ENCODE measurements at regions not wholly inside any gene's neighbourhood (a gene's known extent, or its start where the extent isn't known, plus 50 kb on each side); places are given as distances from the start of the nearest gene placed in this dataset.

GRCh38 chrX:39333451-39333850 lies 532.2 kb downstream of the MID1IP1 start:
- H3K27me3 ChIP-seq: no peaks in the 10 kb centered on the region

DNA sequence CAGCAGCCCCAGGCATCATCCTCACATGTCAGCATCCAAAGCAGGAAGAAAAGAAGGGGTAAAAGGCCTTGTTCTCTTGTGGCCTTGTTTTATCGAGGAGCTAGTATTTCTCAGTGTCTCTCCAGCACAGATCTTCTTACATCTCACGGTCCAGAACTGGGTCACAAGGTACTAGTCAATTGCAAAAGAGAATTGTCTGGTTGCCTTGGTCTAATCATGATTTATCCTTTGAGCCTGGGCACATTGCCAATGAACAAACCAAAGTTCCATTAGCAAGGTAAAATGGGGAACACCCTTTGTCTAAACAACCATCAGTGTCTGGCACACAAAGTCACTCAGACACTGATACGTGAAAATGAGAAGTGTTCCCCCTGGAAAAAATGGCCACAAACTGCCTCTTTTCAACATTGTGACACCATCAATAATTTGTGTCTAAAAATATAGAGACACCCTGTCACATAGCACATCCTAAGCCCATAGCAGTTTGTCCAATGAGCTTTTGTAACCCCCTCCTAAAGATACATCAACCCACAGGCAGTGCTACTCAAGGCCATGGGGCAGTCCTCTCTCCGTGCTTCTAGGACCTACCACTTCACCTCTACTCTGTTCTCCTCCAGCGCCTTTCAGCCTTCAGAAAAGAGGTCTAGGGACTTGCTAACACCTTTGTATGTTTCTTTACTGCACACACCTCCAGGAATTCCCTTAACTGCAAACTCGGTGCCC lies 534.4 kb downstream of the MID1IP1 start:
- WGBS, 2 donors: 57 to 68% methylated on average over 4 to 6 of the region's 6 CpGs
- peak overlapping the region in 2 of 4 donors; percentile 48 to 70 for H3K27ac ChIP-seq
- DNase-seq: no peak

More at GRCh38 chrX:39333451-39333850, 532.2 kb downstream of the MID1IP1 start:
- Histone ChIP-seq H3K27ac (no peak overlapping the region), H3K4me3 (no peak overlapping the region), H3K9me3 (no peaks in the 10 kb centered on the region), H3K4me1 (peaks cover 0 to 14% (median 0%) of the 10 kb centered on the region in 3 donors), H3K36me3 (no peaks in the 10 kb centered on the region)
- TF ChIP-seq, protein P1, sequence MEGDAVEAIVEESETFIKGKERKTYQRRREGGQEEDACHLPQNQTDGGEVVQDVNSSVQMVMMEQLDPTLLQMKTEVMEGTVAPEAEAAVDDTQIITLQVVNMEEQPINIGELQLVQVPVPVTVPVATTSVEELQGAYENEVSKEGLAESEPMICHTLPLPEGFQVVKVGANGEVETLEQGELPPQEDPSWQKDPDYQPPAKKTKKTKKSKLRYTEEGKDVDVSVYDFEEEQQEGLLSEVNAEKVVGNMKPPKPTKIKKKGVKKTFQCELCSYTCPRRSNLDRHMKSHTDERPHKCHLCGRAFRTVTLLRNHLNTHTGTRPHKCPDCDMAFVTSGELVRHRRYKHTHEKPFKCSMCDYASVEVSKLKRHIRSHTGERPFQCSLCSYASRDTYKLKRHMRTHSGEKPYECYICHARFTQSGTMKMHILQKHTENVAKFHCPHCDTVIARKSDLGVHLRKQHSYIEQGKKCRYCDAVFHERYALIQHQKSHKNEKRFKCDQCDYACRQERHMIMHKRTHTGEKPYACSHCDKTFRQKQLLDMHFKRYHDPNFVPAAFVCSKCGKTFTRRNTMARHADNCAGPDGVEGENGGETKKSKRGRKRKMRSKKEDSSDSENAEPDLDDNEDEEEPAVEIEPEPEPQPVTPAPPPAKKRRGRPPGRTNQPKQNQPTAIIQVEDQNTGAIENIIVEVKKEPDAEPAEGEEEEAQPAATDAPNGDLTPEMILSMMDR (IDR thresholded peaks at IDR 0.05): no peak
- TF ChIP-seq POLR2A (IDR thresholded peaks at IDR 0.05): no peak
- DNase-seq: no peak
- intact Hi-C loops (cut with DNase I): no loop called here
- WGBS, 2 donors: 47 to 95% methylated on average over 2 of the region's 2 CpGs

DNA sequence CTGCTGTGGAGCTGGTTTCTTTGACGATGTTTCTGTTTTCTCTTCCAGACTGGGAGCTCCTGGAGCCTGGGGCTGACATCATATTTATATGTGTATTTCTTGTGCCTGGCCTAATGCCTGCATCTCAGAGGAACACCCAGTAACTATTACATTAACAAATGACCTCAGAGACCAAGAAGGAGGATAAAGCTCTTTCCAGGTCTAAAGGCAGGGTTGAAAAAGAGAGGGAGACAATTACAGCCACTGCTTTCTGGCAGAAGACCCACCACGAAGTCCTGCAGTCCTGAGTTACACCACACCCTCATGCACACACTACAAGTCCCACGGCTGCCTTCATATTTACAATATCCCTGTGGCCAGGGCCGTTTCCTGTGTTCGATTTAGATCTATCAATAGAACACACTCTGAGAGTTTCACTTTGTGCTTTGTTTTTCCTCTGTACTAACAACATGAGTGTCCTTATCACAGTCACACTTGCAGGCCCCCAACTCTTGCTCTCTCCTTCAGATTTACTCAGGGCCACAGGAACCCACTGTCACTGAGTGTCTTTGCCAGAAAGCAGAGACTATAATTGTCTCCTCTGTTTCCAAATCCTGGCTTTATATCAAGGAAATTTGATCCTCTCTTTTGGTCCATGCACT lies 535.5 kb downstream of the MID1IP1 start:
- H3K4me3 ChIP-seq: peak overlapping the region in 1 of 4 donors; percentile 5
- H3K27ac ChIP-seq: peak overlapping the region; percentile 19 to 73 (median 54)
- no peak for TF ChIP-seq POLR2A (IDR thresholded peaks at IDR 0.05)
- TF ChIP-seq, protein P1 (IDR thresholded peaks at IDR 0.05): no peak
- no peaks in the 10 kb centered on the region for H3K36me3 ChIP-seq
- WGBS, 2 donors: 26 to 31% methylated on average over 5 of the region's 5 CpGs
- H3K9me3 ChIP-seq: no peaks in the 10 kb centered on the region
- no peaks in the 10 kb centered on the region for H3K27me3 ChIP-seq
- H3K4me1 ChIP-seq: peaks cover 0 to 14% (median 0%) of the 10 kb centered on the region in 3 donors
- intact Hi-C loops (cut with DNase I): no loop called here
- no peak for DNase-seq

More for the DNA sequence above, 534.4 kb downstream of the MID1IP1 start:
- intact Hi-C loops (cut with DNase I): no loop called here
- no peaks in the 10 kb centered on the region for H3K9me3 ChIP-seq
- H3K36me3 ChIP-seq: no peaks in the 10 kb centered on the region
- H3K27me3 ChIP-seq: no peaks in the 10 kb centered on the region
- TF ChIP-seq POLR2A (IDR thresholded peaks at IDR 0.05): no peak
- TF ChIP-seq, protein P1 (IDR thresholded peaks at IDR 0.05): no peak
- no peak overlapping the region for H3K4me3 ChIP-seq
- peaks cover 0 to 14% (median 0%) of the 10 kb centered on the region in 3 donors for H3K4me1 ChIP-seq

DNA sequence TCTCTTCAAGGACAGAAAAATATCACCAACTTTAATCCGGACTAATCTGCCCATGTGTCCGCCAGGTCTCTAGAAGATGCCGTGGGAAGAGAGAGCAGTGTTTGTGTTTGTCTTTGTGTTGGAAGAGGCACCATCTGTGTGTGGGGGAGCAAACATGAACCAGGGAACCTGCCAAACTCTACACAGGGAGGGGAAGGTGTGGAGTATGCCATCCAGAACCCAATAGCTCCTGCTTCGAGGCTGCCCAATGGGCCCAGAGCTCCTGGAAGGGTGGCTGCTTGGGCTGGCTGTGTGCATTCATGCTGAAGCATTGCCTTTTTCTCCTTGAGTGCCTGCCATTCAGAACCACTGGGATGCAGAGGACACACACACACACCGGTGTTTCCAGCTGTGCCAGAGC lies 536.2 kb downstream of the MID1IP1 start:
- Histone ChIP-seq H3K27ac (peak overlapping the region in 3 of 4 donors; percentile 38 to 73 (median 70)), H3K36me3 (no peaks in the 10 kb centered on the region), H3K4me1 (peaks cover 0 to 14% (median 0%) of the 10 kb centered on the region in 3 donors), H3K9me3 (no peaks in the 10 kb centered on the region), H3K4me3 (no peak overlapping the region), H3K27me3 (no peaks in the 10 kb centered on the region)
- intact Hi-C loops (cut with DNase I): no loop called here
- 46 to 75% methylated on average over 2 to 5 of the region's 5 CpGs for WGBS, 2 donors
- TF ChIP-seq POLR2A (IDR thresholded peaks at IDR 0.05): no peak
- TF ChIP-seq, protein P1 (IDR thresholded peaks at IDR 0.05): no peak
- no peak for DNase-seq

- H3K27me3 ChIP-seq: no peaks in the 10 kb centered on the region
- intact Hi-C loops (cut with DNase I): no loop called here
Observed at GRCh38 chrX:39338583-39338982, 537.3 kb downstream of the MID1IP1 start.

More at GRCh38 chrX:39338583-39338982, 537.3 kb downstream of the MID1IP1 start:
- Histone ChIP-seq H3K9me3 (no peaks in the 10 kb centered on the region), H3K36me3 (no peaks in the 10 kb centered on the region), H3K4me3 (no peak overlapping the region), H3K27ac (no peak overlapping the region), H3K4me1 (peaks cover 0 to 14% (median 0%) of the 10 kb centered on the region in 3 donors)
- 81 to 87% methylated on average over 2 of the region's 2 CpGs for WGBS, 2 donors
- TF ChIP-seq POLR2A (IDR thresholded peaks at IDR 0.05): no peak
- TF ChIP-seq, protein P1 (IDR thresholded peaks at IDR 0.05): no peak
- no peak for DNase-seq
